Neural cell (in vitro differentiated cells): ENCODE measurements at regions not wholly inside any gene's neighbourhood (a gene's known extent, or its start where the extent isn't known, plus 50 kb on each side); places are given as distances from the start of the nearest gene placed in this dataset.
"Not testable (repeated sequence)": the region's sequence is repeated elsewhere in the genome, so short reads cannot be mapped to it uniquely, and the experiment has no call there.

Experiments used
- H2AFZ ChIP-seq: fragments of 200-600, 300-800 bp; sonication (generic), shearing (Covaris generic); 2 replicates; pipeline ENCODE4 v1.6.0; 2014; ENCODE audit warnings: low read depth, mild to moderate bottlenecking, antibody characterized with exemption, low read length, moderate library complexity
- H3F3A ChIP-seq: fragments of 200-600 bp; shearing (Covaris generic); 2 replicates; pipeline ENCODE4 v1.6.1; 2016; ENCODE audit warnings: mild to moderate bottlenecking, moderate library complexity, mixed read lengths, antibody characterized with exemption, low read length; ENCODE audit not compliant: insufficient read depth, poor library complexity, severe bottlenecking
- H3K27ac ChIP-seq: fragments of 200-600, 300-800 bp; sonication (generic), shearing (Covaris generic); 2 replicates; pipeline ENCODE4 v1.5.1; 2014; ENCODE audit warnings: mild to moderate bottlenecking, low read length, moderate library complexity
- H3K27me3 ChIP-seq: fragments of 300-800, 200-600 bp; sonication (generic), shearing (Covaris generic); 2 replicates; pipeline ENCODE4 v1.6.0; 2014; ENCODE audit warnings: mild to moderate bottlenecking, low read depth, low read length, moderate library complexity; ENCODE audit not compliant: insufficient read depth
- H3K36me3 ChIP-seq: fragments of 300-800, 200-600 bp; sonication (generic), shearing (Covaris generic); 2 replicates; pipeline ENCODE4 v1.5.1; 2014; ENCODE audit warnings: mild to moderate bottlenecking, antibody characterized with exemption, low read length, moderate library complexity; ENCODE audit not compliant: insufficient read depth
- H3K4me2 ChIP-seq: fragments of 300-800, 200-600 bp; sonication (generic), shearing (Covaris generic); 2 replicates; pipeline ENCODE4 v1.6.0; 2014; ENCODE audit warnings: mild to moderate bottlenecking, low read length
- H3K4me3 ChIP-seq: fragments of 300-800, 200-600 bp; sonication (generic), shearing (Covaris generic); 2 replicates; pipeline ENCODE4 v1.5.1; 2014; ENCODE audit warnings: mild to moderate bottlenecking, low read length, moderate library complexity
- H3K79me2 ChIP-seq: fragments of 200-600 bp; shearing (Covaris generic); replicated peaks from 2 replicates; pipeline ENCODE4 v1.6.0; 2014; ENCODE audit warnings: mild to moderate bottlenecking, low read length, moderate library complexity; ENCODE audit not compliant: insufficient read depth
- H3K9ac ChIP-seq: fragments of 300-800, 200-600 bp; sonication (generic), shearing (Covaris generic); 2 replicates; pipeline ENCODE4 v1.6.1; 2016; ENCODE audit warnings: mild to moderate bottlenecking, low read length, mixed read lengths
- H3K9me2 ChIP-seq: fragments of 200-600 bp; shearing (Covaris generic); 2 replicates; pipeline ENCODE4 v1.6.1; 2016; ENCODE audit warnings: mild to moderate bottlenecking, low read length, mixed read lengths; ENCODE audit not compliant: insufficient read depth
- H3K9me3 ChIP-seq: fragments of 200-600, 300-800 bp; sonication (generic), shearing (Covaris generic); 2 replicates; pipeline ENCODE4 v1.6.1; 2016; ENCODE audit warnings: mild to moderate bottlenecking, mixed run types, low read length, moderate library complexity, mixed read lengths
- H4K20me1 ChIP-seq: fragments of 200-600 bp; shearing (Covaris generic); 2 replicates; pipeline ENCODE4 v1.6.1; 2016; ENCODE audit warnings: mild to moderate bottlenecking, mixed run types; ENCODE audit not compliant: insufficient read depth
- EP300 ChIP-seq: fragments of 450-650 bp; conservative IDR thresholded peaks from 2 replicates; pipeline ENCODE4 v1.6.1; 2014; ENCODE audit warnings: antibody characterized with exemption, mild to moderate bottlenecking, moderate library complexity; ENCODE audit not compliant: poor library complexity, severe bottlenecking
- EZH2 ChIP-seq: fragments of 200-600, 300-800 bp; shearing (Covaris generic), sonication (generic); IDR thresholded peaks from 2 replicates; pipeline ENCODE4 v1.6.1; 2014; ENCODE audit warnings: antibody characterized with exemption, low read length, borderline replicate concordance, mild to moderate bottlenecking; ENCODE audit not compliant: insufficient read depth, poor library complexity, severe bottlenecking
- MXI1 ChIP-seq: fragments of 450-650 bp; conservative IDR thresholded peaks from 2 replicates; pipeline ENCODE4 v1.6.1; 2014; ENCODE audit warnings: antibody characterized with exemption, mild to moderate bottlenecking; ENCODE audit not compliant: poor library complexity, severe bottlenecking
- POLR2AphosphoS5 ChIP-seq: IDR thresholded peaks from 2 replicates; pipeline ENCODE4 v1.6.1; 2012
- RAD21 ChIP-seq: fragments of 450-650 bp; conservative IDR thresholded peaks from 2 replicates; pipeline ENCODE4 v1.6.1; 2014; ENCODE audit warnings: antibody characterized with exemption, mild to moderate bottlenecking, moderate library complexity
- SMC3 ChIP-seq: fragments of 450-650 bp; conservative IDR thresholded peaks from 2 replicates; pipeline ENCODE4 v1.6.1; 2014; ENCODE audit warnings: antibody characterized with exemption, mild to moderate bottlenecking, moderate library complexity; ENCODE audit not compliant: poor library complexity
- TAF1 ChIP-seq: IDR thresholded peaks from 2 replicates; pipeline ENCODE4 v1.6.1; 2012; ENCODE audit warnings: low read depth
- TF ChIP-seq, protein P1 (sequence below): IDR thresholded peaks from 2 replicates; pipeline ENCODE4 v1.6.1; 2012; ENCODE audit warnings: borderline replicate concordance
- TF ChIP-seq, protein P2 (sequence below): fragments of 450-650 bp; IDR thresholded peaks from 2 replicates; pipeline ENCODE4 v1.5.1; 2014; ENCODE audit warnings: antibody characterized with exemption, mild to moderate bottlenecking, moderate library complexity; ENCODE audit not compliant: poor library complexity, severe bottlenecking

DNA sequence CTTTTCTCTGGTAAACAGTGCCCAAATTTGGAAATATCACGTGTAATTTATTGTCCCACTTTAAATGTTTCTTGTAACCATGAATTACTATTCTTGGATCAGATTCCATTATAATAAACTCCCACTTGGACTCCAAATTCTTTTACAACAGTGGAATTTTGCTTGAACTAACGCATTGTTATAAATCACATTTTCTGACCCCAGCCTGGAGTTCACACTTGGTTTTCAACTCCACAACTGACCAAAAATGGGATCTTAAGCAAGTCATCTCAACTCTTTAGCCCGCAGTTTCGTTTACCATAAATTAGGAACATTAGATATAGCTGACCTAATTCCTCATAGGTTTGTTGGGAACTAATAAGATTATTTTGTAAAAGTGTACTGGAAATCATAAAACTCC lies 336.8 kb upstream of the NCAM1 start:
- Histone ChIP-seq H3K27me3 (no peaks in the 10 kb centered on the region), H3K9me2 (no peaks in the 10 kb centered on the region), H3F3A (no peaks in the 10 kb centered on the region), H3K36me3 (no peaks in the 10 kb centered on the region), H3K9me3 (no peaks in the 10 kb centered on the region), H3K27ac (no peak overlapping the region), H3K79me2 (no peaks in the 10 kb centered on the region), H3K9ac (no peak overlapping the region), H3K4me3 (no peak overlapping the region), H3K4me2 (no peak overlapping the region), H2AFZ (no peak overlapping the region), H4K20me1 (no peaks in the 10 kb centered on the region)
- TF ChIP-seq POLR2AphosphoS5, result no peak
- no peak for TF ChIP-seq EZH2
- TF ChIP-seq, protein P1, sequence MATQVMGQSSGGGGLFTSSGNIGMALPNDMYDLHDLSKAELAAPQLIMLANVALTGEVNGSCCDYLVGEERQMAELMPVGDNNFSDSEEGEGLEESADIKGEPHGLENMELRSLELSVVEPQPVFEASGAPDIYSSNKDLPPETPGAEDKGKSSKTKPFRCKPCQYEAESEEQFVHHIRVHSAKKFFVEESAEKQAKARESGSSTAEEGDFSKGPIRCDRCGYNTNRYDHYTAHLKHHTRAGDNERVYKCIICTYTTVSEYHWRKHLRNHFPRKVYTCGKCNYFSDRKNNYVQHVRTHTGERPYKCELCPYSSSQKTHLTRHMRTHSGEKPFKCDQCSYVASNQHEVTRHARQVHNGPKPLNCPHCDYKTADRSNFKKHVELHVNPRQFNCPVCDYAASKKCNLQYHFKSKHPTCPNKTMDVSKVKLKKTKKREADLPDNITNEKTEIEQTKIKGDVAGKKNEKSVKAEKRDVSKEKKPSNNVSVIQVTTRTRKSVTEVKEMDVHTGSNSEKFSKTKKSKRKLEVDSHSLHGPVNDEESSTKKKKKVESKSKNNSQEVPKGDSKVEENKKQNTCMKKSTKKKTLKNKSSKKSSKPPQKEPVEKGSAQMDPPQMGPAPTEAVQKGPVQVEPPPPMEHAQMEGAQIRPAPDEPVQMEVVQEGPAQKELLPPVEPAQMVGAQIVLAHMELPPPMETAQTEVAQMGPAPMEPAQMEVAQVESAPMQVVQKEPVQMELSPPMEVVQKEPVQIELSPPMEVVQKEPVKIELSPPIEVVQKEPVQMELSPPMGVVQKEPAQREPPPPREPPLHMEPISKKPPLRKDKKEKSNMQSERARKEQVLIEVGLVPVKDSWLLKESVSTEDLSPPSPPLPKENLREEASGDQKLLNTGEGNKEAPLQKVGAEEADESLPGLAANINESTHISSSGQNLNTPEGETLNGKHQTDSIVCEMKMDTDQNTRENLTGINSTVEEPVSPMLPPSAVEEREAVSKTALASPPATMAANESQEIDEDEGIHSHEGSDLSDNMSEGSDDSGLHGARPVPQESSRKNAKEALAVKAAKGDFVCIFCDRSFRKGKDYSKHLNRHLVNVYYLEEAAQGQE, result no peak
- TF ChIP-seq SMC3, result no peak
- TF ChIP-seq, protein P2, sequence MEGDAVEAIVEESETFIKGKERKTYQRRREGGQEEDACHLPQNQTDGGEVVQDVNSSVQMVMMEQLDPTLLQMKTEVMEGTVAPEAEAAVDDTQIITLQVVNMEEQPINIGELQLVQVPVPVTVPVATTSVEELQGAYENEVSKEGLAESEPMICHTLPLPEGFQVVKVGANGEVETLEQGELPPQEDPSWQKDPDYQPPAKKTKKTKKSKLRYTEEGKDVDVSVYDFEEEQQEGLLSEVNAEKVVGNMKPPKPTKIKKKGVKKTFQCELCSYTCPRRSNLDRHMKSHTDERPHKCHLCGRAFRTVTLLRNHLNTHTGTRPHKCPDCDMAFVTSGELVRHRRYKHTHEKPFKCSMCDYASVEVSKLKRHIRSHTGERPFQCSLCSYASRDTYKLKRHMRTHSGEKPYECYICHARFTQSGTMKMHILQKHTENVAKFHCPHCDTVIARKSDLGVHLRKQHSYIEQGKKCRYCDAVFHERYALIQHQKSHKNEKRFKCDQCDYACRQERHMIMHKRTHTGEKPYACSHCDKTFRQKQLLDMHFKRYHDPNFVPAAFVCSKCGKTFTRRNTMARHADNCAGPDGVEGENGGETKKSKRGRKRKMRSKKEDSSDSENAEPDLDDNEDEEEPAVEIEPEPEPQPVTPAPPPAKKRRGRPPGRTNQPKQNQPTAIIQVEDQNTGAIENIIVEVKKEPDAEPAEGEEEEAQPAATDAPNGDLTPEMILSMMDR, result no peak
- no peak for TF ChIP-seq TAF1
- TF ChIP-seq RAD21, result no peak
- TF ChIP-seq EP300, result no peak
- no peak for TF ChIP-seq MXI1

DNA sequence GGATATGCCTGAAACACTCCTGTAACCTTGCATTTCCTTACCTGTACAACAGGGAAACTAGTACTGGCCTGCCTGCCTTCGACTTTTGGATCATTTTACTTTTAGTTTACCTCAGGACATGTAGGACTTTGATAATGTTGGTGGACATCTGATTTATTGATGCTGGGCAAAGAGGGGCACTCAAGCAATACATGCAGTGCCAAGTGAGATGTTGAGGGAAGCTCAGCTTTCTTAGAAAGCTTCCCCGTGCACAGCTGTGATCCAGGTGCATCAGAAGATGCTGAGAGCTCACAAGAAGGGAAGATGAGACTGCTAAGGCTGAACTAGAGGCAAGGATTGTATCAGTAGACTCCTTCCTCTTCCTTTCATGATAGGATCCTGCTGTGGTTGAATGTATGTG lies 336.2 kb upstream of the NCAM1 start:
- not testable (repeated sequence) for H3K79me2 ChIP-seq, H3K9me3 ChIP-seq, H2AFZ ChIP-seq, H3F3A ChIP-seq, H3K27me3 ChIP-seq, H3K9ac ChIP-seq, H3K4me3 ChIP-seq, H3K4me2 ChIP-seq, H3K36me3 ChIP-seq, H3K9me2 ChIP-seq, H3K27ac ChIP-seq, H4K20me1 ChIP-seq

DNA sequence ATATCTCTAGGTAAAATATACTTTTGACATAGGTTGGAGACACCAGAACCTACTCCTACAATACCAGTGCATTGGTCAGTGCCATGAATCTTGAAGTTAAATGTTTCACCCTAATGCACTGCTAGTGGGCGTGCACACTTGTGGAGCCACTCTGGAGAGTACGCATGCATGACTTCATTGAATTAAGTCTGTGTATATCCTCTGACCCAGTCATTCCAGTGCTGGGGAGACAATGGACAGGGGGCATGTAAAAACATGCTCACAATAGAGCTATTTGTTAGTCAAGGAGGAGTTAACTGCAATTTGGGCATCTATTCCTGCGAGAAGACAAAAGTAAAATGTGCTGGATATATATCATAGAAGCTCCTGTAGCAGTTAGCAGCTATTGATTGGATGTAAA lies 335.4 kb upstream of the NCAM1 start:
- Histone ChIP-seq H3K36me3 (no peaks in the 10 kb centered on the region), H3K79me2 (no peaks in the 10 kb centered on the region), H3K9me2 (no peaks in the 10 kb centered on the region), H3K27ac (no peak overlapping the region), H3K9ac (no peak overlapping the region), H3K4me2 (no peak overlapping the region), H2AFZ (no peak overlapping the region), H3F3A (no peaks in the 10 kb centered on the region), H3K4me3 (no peak overlapping the region), H3K27me3 (no peaks in the 10 kb centered on the region), H3K9me3 (no peaks in the 10 kb centered on the region), H4K20me1 (no peaks in the 10 kb centered on the region)
- TF ChIP-seq TAF1 (no peak), POLR2AphosphoS5 (no peak), EZH2 (no peak), MXI1 (no peak), RAD21 (no peak), EP300 (no peak), SMC3 (no peak)
- TF ChIP-seq, protein P1, result no peak
- TF ChIP-seq, protein P2, result no peak
